Natural killer cell (primary cell): ENCODE measurements at regions not wholly inside any gene's neighbourhood (a gene's known extent, or its start where the extent isn't known, plus 50 kb on each side); places are given as distances from the start of the nearest gene placed in this dataset.

ENCODE experiments used
- ATAC-seq, 3 donors: fragments of 150-1000 bp in 2 of 3; fragments of 200-7000 bp in 1 of 3; cut with Tn5 transposase; 1 replicate in 1 of 3; 2 replicates in 2 of 3; pipeline ENCODE4 v1.10.0; 2021; ENCODE audit warnings: mild to moderate bottlenecking in 2 of 3, moderate library complexity in 2 of 3
- DNase-seq, 2 donors: peaks; one replicate each; pipeline versions ENCODE4 v3.0.0 to v3.0.0-alpha.2; 2013 to 2021; ENCODE audit warnings: mixed read lengths in 1 of 2
- H3K27ac ChIP-seq: one replicate; pipeline ENCODE4 v1.5.1; 2013; ENCODE audit warnings: mild to moderate bottlenecking, low read length
- H3K27me3 ChIP-seq: one replicate; pipeline ENCODE4 v1.6.1; 2013; ENCODE audit warnings: low read length; ENCODE audit not compliant: control insufficient read depth, insufficient read depth
- H3K36me3 ChIP-seq: one replicate; pipeline ENCODE4 v1.6.1; 2013; ENCODE audit warnings: low read length; ENCODE audit not compliant: control insufficient read depth, insufficient read depth
- H3K4me1 ChIP-seq: one replicate; pipeline ENCODE4 v1.6.1; 2013; ENCODE audit warnings: low read length; ENCODE audit not compliant: control insufficient read depth, insufficient read depth
- H3K4me3 ChIP-seq: one replicate; pipeline ENCODE4 v1.5.1; 2013; ENCODE audit warnings: low read length
- H3K9me3 ChIP-seq: one replicate; pipeline ENCODE4 v1.6.1; 2013; ENCODE audit warnings: low read length; ENCODE audit not compliant: control insufficient read depth, insufficient read depth
- H3K27ac Mint-ChIP-seq, 2 donors: one replicate each; pipeline ENCODE4 v1.8.0; 2022; ENCODE audit warnings: mild to moderate bottlenecking in 2 of 2, mixed read lengths in 2 of 2, moderate library complexity in 1 of 2
- H3K27me3 Mint-ChIP-seq, 2 donors: one replicate each; pipeline ENCODE4 v1.8.0; 2022; ENCODE audit warnings: low read depth in 2 of 2, mixed read lengths in 2 of 2
- H3K36me3 Mint-ChIP-seq: one replicate; pipeline ENCODE4 v1.8.0; 2022; ENCODE audit warnings: mixed read lengths
- H3K4me1 Mint-ChIP-seq, 2 donors: one replicate each; pipeline ENCODE4 v1.8.0; 2022; ENCODE audit warnings: mixed read lengths in 2 of 2
- H3K4me3 Mint-ChIP-seq: one replicate; pipeline ENCODE4 v1.8.0; 2022; ENCODE audit warnings: mild to moderate bottlenecking, moderate library complexity, mixed read lengths
- H3K9me3 Mint-ChIP-seq, 2 donors: one replicate each; pipeline ENCODE4 v1.8.0; 2022; ENCODE audit warnings: mixed read lengths in 2 of 2
- CTCF ChIP-seq: fragments of 200-600 bp; IDR thresholded peaks from one replicate; pipeline ENCODE4 v1.8.0; 2022; ENCODE audit warnings: antibody characterized with exemption
- WGBS: methylation state at CpG from one replicate; pipeline ENCODE4 v1.1.7; 2013; ENCODE audit warnings: missing lambda C conversion rate; ENCODE audit not compliant: insufficient coverage; 5-methylcytosine and 5-hydroxymethylcytosine counted together
- intact Hi-C: fragments of 100-400 bp; cut with micrococcal nuclease; formaldehyde crosslinking; loops from one replicate; pipeline ENCODE4 v1.14.2; 2022

DNA sequence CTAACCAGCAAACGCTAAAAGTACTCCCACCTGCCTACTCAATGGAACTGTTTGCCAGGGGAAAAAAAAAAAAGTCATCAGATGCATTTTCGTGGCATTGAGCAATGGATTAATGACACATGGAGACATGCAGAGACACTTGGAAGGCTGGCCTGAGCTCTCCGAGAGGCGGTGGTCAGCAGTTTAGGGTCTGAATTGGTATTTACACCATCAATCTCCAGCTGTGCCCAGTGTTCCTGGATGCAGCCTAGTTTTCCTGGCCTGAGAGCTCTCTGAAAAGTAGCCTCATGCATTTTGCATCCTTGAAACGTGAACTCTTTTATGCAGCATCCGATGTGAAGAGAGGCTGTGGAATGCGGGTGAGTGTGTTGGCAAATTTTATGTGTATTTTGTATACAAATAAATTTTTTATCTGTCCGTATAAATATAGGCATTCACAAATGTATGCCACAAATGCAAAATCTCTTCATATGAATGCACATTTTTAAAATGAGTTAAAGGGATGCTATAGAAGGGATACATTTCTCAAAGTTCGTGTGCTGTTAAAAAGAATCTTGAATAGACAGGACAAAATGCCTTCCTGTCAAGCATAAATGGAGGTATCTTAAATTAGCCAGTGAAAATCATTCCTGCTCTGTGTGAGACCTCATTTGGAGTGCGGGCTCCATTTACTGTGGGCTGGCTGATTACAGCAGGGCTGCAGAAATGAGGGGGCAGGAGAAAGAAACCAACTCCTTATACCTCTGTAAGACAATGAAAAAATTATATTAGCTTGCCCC is 137.7 kb upstream of the PFKP start:
- Histone ChIP-seq H3K9me3 (no peaks in the 10 kb centered on the region), H3K36me3 (no peaks in the 10 kb centered on the region), H3K4me3 (no peak overlapping the region), H3K4me1 (no peaks in the 10 kb centered on the region), H3K27ac (no peak overlapping the region), H3K27me3 (no peaks in the 10 kb centered on the region)
- Mint-ChIP-seq H3K9me3 (no peaks in the 10 kb centered on the region), H3K27ac (no peak overlapping the region), H3K27me3 (peaks cover 0 to 13% of the 10 kb centered on the region in 2 donors), H3K36me3 (no peaks in the 10 kb centered on the region), H3K4me1 (peaks cover 6% of the 10 kb centered on the region in 2 donors), H3K4me3 (no peak overlapping the region)
- ATAC-seq (no peak), DNase-seq (no peak)
- no peak for TF ChIP-seq CTCF
- 81% methylated on average over 8 of the region's 10 CpGs for WGBS
- intact Hi-C loops, result loop anchor here (5.0 kb wide), 1 partner anchor 113 kb away; no protein-coding TSS in a partner anchor

GRCh38 chr10:2927958-2928840 is 139.1 kb upstream of the PFKP start:
- H3K27me3 ChIP-seq, result no peaks in the 10 kb centered on the region
- TF ChIP-seq CTCF, result peak; percentile 39
- H3K4me1 ChIP-seq, result no peaks in the 10 kb centered on the region
- Mint-ChIP-seq H3K4me1 (peaks cover 6% of the 10 kb centered on the region in 2 donors), H3K4me3 (no peak overlapping the region), H3K9me3 (no peaks in the 10 kb centered on the region), H3K27ac (no peak overlapping the region), H3K27me3 (peaks cover 0 to 13% of the 10 kb centered on the region in 2 donors), H3K36me3 (no peaks in the 10 kb centered on the region)
- H3K27ac ChIP-seq, result no peak overlapping the region
- ATAC-seq, result peak in 1 of 3 donors; percentile 50
- no peak overlapping the region for H3K4me3 ChIP-seq
- WGBS, result 44% methylated on average over 15 of the region's 15 CpGs
- DNase-seq, result peak; percentile 37 to 64
- no peaks in the 10 kb centered on the region for H3K36me3 ChIP-seq
- no peaks in the 10 kb centered on the region for H3K9me3 ChIP-seq
- intact Hi-C loops, result loop anchor here (5.0 kb wide), 1 partner anchor 114 kb away; no protein-coding TSS in a partner anchor

DNA sequence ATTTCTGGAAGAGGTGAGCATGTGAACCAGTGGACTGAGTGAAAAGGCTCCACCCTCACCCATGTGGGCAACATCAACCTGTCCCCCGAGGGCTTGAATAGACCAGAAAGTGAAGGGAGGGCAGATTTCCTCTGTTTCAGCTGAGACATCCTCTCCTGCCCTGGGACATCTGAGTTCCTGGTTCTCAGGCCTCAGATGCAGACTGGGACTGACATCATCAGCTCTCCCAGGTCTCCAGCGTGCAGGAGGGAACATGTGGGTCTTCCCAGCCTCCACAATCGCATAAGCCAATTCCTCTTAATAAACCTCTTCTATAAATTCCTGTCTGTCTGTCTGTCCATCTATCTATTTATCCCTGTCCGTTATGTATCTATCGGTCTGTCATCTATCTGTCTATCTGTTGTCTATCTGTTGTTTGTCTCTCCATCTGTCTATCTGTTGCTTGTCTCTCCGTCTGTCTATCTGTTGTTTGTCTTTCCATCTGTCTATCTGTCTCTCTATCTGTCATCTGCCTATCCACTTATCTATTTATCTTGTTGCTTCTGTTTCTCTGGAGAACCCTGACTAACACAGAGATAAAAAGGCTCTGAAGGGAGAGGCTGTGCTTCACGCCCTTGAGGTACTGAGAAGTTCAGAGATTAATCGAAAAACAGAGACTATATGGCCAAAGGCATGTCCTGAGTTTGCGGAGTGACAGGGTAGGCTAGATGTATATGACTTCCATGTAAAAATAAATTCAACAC is 140.3 kb upstream of the PFKP start:
- 76% methylated on average over 9 of the region's 9 CpGs for WGBS

More for the DNA sequence above, 140.3 kb upstream of the PFKP start:
- Histone ChIP-seq H3K27ac (no peak overlapping the region), H3K9me3 (no peaks in the 10 kb centered on the region), H3K27me3 (no peaks in the 10 kb centered on the region), H3K36me3 (no peaks in the 10 kb centered on the region), H3K4me1 (no peaks in the 10 kb centered on the region), H3K4me3 (no peak overlapping the region)
- ATAC-seq (peak in 1 of 3 donors; percentile 35), DNase-seq (no peak)
- no peak for TF ChIP-seq CTCF
- H3K27me3 Mint-ChIP-seq, result peaks cover 0 to 13% of the 10 kb centered on the region in 2 donors
- intact Hi-C loops, result loop anchor here (5.0 kb wide), 1 partner anchor 115 kb away; no protein-coding TSS in a partner anchor
- peaks cover 6% of the 10 kb centered on the region in 2 donors for H3K4me1 Mint-ChIP-seq
- no peaks in the 10 kb centered on the region for H3K9me3 Mint-ChIP-seq
- H3K27ac Mint-ChIP-seq, result no peak overlapping the region
- H3K36me3 Mint-ChIP-seq, result no peaks in the 10 kb centered on the region
- no peak overlapping the region for H3K4me3 Mint-ChIP-seq
